Loucy (cell line): ENCODE measurements at regions not wholly inside any gene's neighbourhood (a gene's known extent, or its start where the extent isn't known, plus 50 kb on each side); places are given as distances from the start of the nearest gene placed in this dataset.

Experiments used
- H2AFZ ChIP-seq: fragments of 200-600 bp; sonication (generic); 2 replicates; pipeline ENCODE4 v1.6.0; 2016; ENCODE audit warnings: antibody characterized with exemption, mild to moderate bottlenecking, low read length, moderate library complexity
- H3F3A ChIP-seq: fragments of 200-600 bp; 2 replicates; pipeline ENCODE4 v1.6.0; 2016; ENCODE audit warnings: antibody characterized with exemption, low read depth, mild to moderate bottlenecking
- H3K27me3 ChIP-seq: fragments of 200-600 bp; sonication (generic); 2 replicates; pipeline ENCODE4 v1.6.1; 2014; ENCODE audit warnings: low read length, mild to moderate bottlenecking; ENCODE audit not compliant: insufficient read depth, poor library complexity, severe bottlenecking
- H3K36me3 ChIP-seq: fragments of 200-600 bp; sonication (generic); 2 replicates; pipeline ENCODE4 v1.6.1; 2016; ENCODE audit warnings: low read length; ENCODE audit not compliant: insufficient read depth
- H3K4me1 ChIP-seq: fragments of 200-600 bp; sonication (generic); 2 replicates; pipeline ENCODE4 v1.5.1; 2014; ENCODE audit warnings: low read length, mild to moderate bottlenecking; ENCODE audit not compliant: insufficient read depth, poor library complexity, severe bottlenecking
- H3K4me2 ChIP-seq: fragments of 200-600 bp; sonication (generic); 2 replicates; pipeline ENCODE4 v1.6.0; 2014; ENCODE audit warnings: antibody characterized with exemption, low read length, low read depth, mild to moderate bottlenecking; ENCODE audit not compliant: poor library complexity, severe bottlenecking
- H3K4me3 ChIP-seq: fragments of 200-600 bp; sonication (generic); 2 replicates; pipeline ENCODE4 v1.5.1; 2014; ENCODE audit warnings: low read length, mild to moderate bottlenecking, mixed read lengths; ENCODE audit not compliant: poor library complexity, severe bottlenecking
- H3K79me2 ChIP-seq: fragments of 200-600 bp; sonication (generic); 2 replicates; pipeline ENCODE4 v1.6.1; 2014; ENCODE audit warnings: low read length; ENCODE audit not compliant: insufficient read depth
- H3K9ac ChIP-seq: fragments of 200-600 bp; sonication (generic); 2 replicates; pipeline ENCODE4 v1.6.0; 2014; ENCODE audit warnings: mild to moderate bottlenecking, low read depth, low read length, moderate library complexity; ENCODE audit not compliant: poor library complexity, severe bottlenecking
- H3K9me2 ChIP-seq: fragments of 200-600 bp; sonication (generic); replicated peaks from 2 replicates; pipeline ENCODE4 v1.6.1; 2016; ENCODE audit warnings: low read depth, low read length, mixed read lengths
- H3K9me3 ChIP-seq: fragments of 200-600 bp; sonication (generic); 2 replicates; pipeline ENCODE4 v1.6.1; 2014; ENCODE audit warnings: mild to moderate bottlenecking, antibody characterized with exemption, low read length, low read depth; ENCODE audit not compliant: insufficient read depth
- H4K20me1 ChIP-seq: fragments of 200-600 bp; sonication (generic); 2 replicates; pipeline ENCODE4 v1.6.0; 2014; ENCODE audit warnings: antibody characterized with exemption, low read length, mild to moderate bottlenecking; ENCODE audit not compliant: insufficient read depth, poor library complexity, severe bottlenecking
- CTCF ChIP-seq: fragments of 200-600 bp; sonication (generic); conservative IDR thresholded peaks from 2 replicates; pipeline ENCODE4 v1.5.1; 2014; ENCODE audit warnings: mild to moderate bottlenecking, antibody characterized with exemption, low read length
- EZH2phosphoT487 ChIP-seq: fragments of 200-600 bp; IDR thresholded peaks from 2 replicates; pipeline ENCODE4 v1.6.1; 2018; ENCODE audit warnings: antibody characterized with exemption, mild to moderate bottlenecking, moderate library complexity, borderline replicate concordance

- H3K4me1 ChIP-seq = no peaks in the 10 kb centered on the region
- H3K9ac ChIP-seq = no peak overlapping the region
- TF ChIP-seq EZH2phosphoT487 = no peak
- no peak for TF ChIP-seq CTCF
- H3K4me3 ChIP-seq = no peak overlapping the region
- no peaks in the 10 kb centered on the region for H4K20me1 ChIP-seq
- no peaks in the 10 kb centered on the region for H3K36me3 ChIP-seq
- H2AFZ ChIP-seq = no peak overlapping the region
- no peaks in the 10 kb centered on the region for H3K9me2 ChIP-seq
- no peaks in the 10 kb centered on the region for H3F3A ChIP-seq
- H3K9me3 ChIP-seq = no peaks in the 10 kb centered on the region; the same call in 1 of the 2 replicates
- H3K79me2 ChIP-seq = no peaks in the 10 kb centered on the region
- no peak overlapping the region for H3K4me2 ChIP-seq
- no peaks in the 10 kb centered on the region for H3K27me3 ChIP-seq
Measured at GRCh38 chr9:4921449-4921848, 63.6 kb upstream of the JAK2 start.

- Histone ChIP-seq H3K27me3 (no peaks in the 10 kb centered on the region), H2AFZ (no peak overlapping the region), H3K9me2 (no peaks in the 10 kb centered on the region), H3K4me2 (no peak overlapping the region), H3F3A (no peaks in the 10 kb centered on the region), H4K20me1 (no peaks in the 10 kb centered on the region), H3K79me2 (no peaks in the 10 kb centered on the region), H3K4me1 (no peaks in the 10 kb centered on the region), H3K9me3 (no peaks in the 10 kb centered on the region; the same call in 1 of the 2 replicates), H3K4me3 (no peak overlapping the region), H3K9ac (no peak overlapping the region), H3K36me3 (no peaks in the 10 kb centered on the region)
- TF ChIP-seq CTCF = no peak
- no peak for TF ChIP-seq EZH2phosphoT487
Measured at GRCh38 chr9:4922101-4922500, 63.0 kb upstream of the JAK2 start.

GRCh38 chr9:4922730-4923129 is 62.3 kb upstream of the JAK2 start:
- Histone ChIP-seq H4K20me1 (no peaks in the 10 kb centered on the region), H3K27me3 (no peaks in the 10 kb centered on the region), H3K36me3 (no peaks in the 10 kb centered on the region), H3K9me3 (no peaks in the 10 kb centered on the region; the same call in 1 of the 2 replicates), H3K9ac (no peak overlapping the region), H2AFZ (no peak overlapping the region), H3K9me2 (no peaks in the 10 kb centered on the region), H3F3A (no peaks in the 10 kb centered on the region), H3K4me3 (no peak overlapping the region), H3K4me1 (no peaks in the 10 kb centered on the region), H3K4me2 (no peak overlapping the region), H3K79me2 (no peaks in the 10 kb centered on the region)
- TF ChIP-seq EZH2phosphoT487 (no peak), CTCF (no peak)
